ENCODE measurements at regions not wholly inside any gene's neighbourhood (a gene's known extent, or its start where the extent isn't known, plus 50 kb on each side); places are given as distances from the start of the nearest gene placed in this dataset.

DNA sequence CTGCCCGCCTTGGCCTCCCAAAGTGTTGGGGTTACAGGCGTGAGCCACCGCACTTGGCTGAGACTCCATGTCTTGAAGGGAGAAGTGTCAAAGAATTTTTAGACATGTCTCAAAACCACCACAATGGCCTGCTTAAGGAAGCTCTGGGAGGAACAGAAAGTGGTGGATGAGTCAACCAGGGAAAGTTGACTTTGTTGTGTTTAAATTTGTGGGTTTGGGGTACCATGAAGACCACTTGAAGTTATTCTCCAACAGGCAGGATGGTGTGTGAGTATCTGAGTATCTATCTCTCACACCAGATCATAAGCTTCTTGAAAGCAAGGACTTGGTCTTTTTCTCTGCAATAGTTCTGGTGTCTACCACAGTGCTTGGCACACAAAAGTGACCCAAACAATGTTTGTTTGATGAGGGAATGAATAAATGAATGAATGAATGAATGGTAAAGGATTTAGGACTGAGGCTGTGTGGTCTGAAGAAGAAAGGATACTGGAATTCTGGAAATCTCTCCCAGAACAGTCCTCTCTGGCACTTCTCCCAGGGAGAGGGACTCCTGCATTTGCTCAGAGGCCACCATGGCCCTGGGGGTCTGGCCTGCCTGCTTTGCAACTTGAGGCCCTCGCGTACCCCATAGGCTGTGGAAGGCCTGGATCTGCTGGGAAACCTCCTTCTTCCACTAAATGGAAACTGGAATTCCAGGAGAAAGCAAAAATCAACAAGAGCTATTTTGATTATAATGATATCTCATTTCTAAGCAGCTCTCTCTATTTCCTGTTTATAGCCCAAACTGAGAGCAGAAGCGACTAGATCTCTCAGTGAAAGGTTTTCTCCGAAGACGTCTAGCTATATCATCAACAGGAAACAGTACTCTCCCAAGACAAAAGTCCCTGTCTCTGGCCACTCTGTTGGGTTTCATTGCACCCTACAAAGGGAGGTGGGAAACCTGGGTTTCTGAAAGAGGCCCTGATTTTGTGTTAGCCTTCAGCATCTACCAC is 187.9 kb downstream of the PALM2AKAP2 start:
- Mint-ChIP-seq H3K9me3 (no peaks in the 10 kb centered on the region), H3K27ac (peak overlapping the region; percentile 74), H3K27me3 (peaks cover 7% of the 10 kb centered on the region), H3K4me3 (no peak overlapping the region), H3K4me1 (peaks cover 54% of the 10 kb centered on the region), H3K36me3 (ENCODE audit: low read depth) (peaks cover 8% of the 10 kb centered on the region)
- DNase-seq, result no peak
- CTCF ChIA-PET, result interaction anchor here (0.7 to 2.0 kb wide), 5 partner anchors 17 to 90 kb away, joined by 3 to 6 read pairs (median 5); no protein-coding TSS in a partner anchor
- POLR2A ChIA-PET, result interaction anchor here (0.6 to 3.9 kb wide), 13 partner anchors 9 to 1430 kb away, joined by 3 to 64 read pairs (median 4); no protein-coding TSS in a partner anchor

DNA sequence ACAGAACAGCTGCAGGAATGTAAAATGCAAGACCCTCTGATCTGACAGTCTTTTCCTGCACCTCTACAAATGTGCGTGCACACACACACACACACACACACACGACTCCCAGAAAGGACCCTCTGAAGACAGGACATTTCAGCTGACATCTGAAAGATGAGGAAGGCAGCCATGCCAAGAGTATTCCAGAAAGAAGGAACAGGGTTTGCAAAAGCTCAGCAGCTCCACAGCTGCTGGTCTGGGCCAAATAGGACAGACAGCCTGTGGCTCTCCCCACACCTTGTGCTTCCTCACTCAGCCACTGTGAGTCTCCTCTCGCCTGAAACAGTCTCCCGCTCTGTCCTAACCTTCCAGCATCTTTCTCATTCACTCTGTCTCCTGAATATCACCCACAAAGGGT is 189.0 kb downstream of the PALM2AKAP2 start:
- no peak overlapping the region for H3K4me3 Mint-ChIP-seq
- DNase-seq, result no peak
- ChIA-PET CTCF (interaction anchor here (1.4 to 2.0 kb wide), 2 partner anchors 80 to 83 kb away, joined by 5 to 6 read pairs; no protein-coding TSS in a partner anchor), POLR2A (interaction anchor here (0.6 to 3.9 kb wide), 5 partner anchors 10 to 1428 kb away, joined by 3 to 64 read pairs (median 4); no protein-coding TSS in a partner anchor)
- H3K36me3 Mint-ChIP-seq (ENCODE audit: low read depth), result peaks cover 8% of the 10 kb centered on the region
- H3K27ac Mint-ChIP-seq, result peak overlapping the region; percentile 29
- H3K4me1 Mint-ChIP-seq, result peaks cover 60% of the 10 kb centered on the region
- H3K27me3 Mint-ChIP-seq, result peaks cover 7% of the 10 kb centered on the region
- no peaks in the 10 kb centered on the region for H3K9me3 Mint-ChIP-seq

DNA sequence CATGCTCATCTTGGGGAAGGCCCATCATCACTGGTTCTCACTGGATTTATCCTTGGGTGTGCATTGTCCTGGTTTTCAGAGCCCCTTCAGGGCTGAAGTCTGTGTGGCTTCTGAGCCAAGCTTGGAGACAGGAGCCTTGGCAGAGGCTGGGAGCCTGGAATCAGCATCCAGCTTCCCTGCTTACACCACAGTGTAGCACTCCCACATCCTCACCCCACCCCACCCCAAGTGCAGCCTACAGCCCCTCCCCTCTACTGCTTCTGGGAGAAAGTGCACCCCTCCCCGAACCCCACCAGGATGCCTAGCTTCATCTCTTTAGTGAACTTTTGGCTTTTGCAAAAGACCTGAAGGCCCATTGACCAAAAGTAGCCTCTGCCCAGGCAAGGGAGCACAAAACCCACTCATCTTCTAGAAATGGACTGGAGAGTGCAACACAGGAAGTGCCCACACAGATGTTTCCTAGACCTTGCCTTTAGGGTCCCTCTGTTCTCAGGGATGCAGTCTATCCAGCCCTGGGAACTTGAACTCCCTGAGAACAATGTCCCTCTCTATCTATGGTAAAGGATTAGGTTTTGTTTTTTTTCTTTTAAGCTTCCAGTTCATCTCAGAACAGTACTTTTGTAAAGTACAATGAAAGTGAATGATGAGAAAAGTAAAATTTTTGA is 189.7 kb downstream of the PALM2AKAP2 start:
- Mint-ChIP-seq H3K4me3 (no peak overlapping the region), H3K27me3 (peaks cover 7% of the 10 kb centered on the region), H3K9me3 (no peaks in the 10 kb centered on the region), H3K27ac (no peak overlapping the region), H3K36me3 (ENCODE audit: low read depth) (peaks cover 8% of the 10 kb centered on the region), H3K4me1 (peaks cover 67% of the 10 kb centered on the region)
- ChIA-PET CTCF (interaction anchor here (1.2 kb wide), 1 partner anchor 12 kb away, joined by 4 read pairs; no protein-coding TSS in a partner anchor), POLR2A (interaction anchor here (1.2 to 3.9 kb wide), 3 partner anchors 18 to 179 kb away, joined by 4 to 64 read pairs (median 19); no protein-coding TSS in a partner anchor)
- DNase-seq, result no peak

DNA sequence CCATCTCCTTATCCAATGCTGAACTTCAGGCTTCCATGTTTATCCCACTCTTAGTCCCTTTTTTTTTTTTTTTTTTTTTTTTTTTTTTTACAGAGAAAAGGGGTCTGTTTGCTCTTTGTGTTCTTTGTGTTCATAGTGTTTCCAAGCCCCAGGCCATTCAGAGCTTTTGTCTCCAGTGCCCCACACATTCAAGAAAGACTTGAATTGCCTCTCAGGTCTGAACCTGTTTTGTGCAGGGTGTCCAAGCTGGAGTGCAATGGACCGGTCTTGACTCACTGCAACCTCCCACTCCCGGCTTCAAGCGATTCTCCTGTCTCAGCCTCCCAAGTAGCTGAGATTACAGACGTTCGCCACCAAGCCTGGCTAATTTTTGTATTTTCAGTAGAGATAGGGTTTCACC is 191.2 kb downstream of the PALM2AKAP2 start:
- peaks cover 78% of the 10 kb centered on the region for H3K4me1 Mint-ChIP-seq
- H3K36me3 Mint-ChIP-seq (ENCODE audit: low read depth), result no peaks in the 10 kb centered on the region
- CTCF ChIA-PET, result no interaction called here

DNA sequence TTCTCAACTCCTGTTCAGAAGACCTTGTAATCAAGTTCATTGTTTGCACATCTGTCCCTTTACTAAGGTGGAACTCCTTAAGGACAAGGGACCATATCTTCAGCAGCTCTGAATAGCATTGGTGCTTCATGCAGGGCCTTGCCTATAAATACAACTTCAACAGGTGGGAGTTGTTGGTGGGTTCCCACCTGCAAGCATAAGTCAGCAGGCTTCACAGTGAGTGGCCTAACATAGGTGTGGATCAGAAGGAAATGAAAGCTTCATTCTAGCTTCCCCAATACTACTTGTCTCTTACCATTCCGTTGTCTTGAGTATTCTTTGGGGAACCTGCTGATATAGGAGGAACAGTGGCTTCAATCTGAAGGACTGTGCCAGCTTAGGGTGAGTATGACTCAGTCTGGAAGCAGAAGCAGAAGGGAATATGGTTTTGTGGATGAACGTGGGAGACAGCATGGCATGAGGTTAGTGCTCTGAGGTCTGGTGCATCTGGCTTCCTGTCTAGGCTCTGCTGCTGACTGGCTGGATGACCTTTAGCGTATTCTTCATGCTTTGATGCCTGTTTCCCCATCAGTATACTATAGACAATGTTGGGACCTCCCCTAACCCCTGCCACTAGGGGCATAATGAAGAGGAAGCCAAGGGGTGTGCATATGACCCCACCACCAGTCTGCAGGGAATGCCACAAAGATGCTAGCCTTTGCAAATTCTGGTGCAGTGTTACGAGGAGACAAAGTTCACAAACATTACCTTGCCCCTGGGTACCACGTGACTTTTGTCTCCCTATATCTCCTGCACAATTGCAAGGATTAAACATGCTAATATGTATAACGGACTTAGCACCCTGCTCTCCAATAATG is 192.3 kb downstream of the PALM2AKAP2 start:
- Mint-ChIP-seq H3K36me3 (ENCODE audit: low read depth) (no peaks in the 10 kb centered on the region), H3K27me3 (no peaks in the 10 kb centered on the region), H3K9me3 (no peaks in the 10 kb centered on the region), H3K4me1 (peaks cover 75% of the 10 kb centered on the region), H3K27ac (no peak overlapping the region), H3K4me3 (no peak overlapping the region)
- ChIA-PET CTCF (no interaction called here), POLR2A (interaction anchor here (1.3 to 1.4 kb wide), 2 partner anchors 11 to 54 kb away, joined by 3 to 5 read pairs; no protein-coding TSS in a partner anchor)
- no peak for DNase-seq

More for the DNA sequence above, 191.2 kb downstream of the PALM2AKAP2 start:
- H3K4me3 Mint-ChIP-seq, result no peak overlapping the region
- no peak overlapping the region for H3K27ac Mint-ChIP-seq
- H3K9me3 Mint-ChIP-seq, result no peaks in the 10 kb centered on the region
- POLR2A ChIA-PET, result interaction anchor here (1.3 kb wide), 1 partner anchor 53 kb away, joined by 5 read pairs; no protein-coding TSS in a partner anchor
- H3K27me3 Mint-ChIP-seq, result no peaks in the 10 kb centered on the region
- no peak for DNase-seq

DNA sequence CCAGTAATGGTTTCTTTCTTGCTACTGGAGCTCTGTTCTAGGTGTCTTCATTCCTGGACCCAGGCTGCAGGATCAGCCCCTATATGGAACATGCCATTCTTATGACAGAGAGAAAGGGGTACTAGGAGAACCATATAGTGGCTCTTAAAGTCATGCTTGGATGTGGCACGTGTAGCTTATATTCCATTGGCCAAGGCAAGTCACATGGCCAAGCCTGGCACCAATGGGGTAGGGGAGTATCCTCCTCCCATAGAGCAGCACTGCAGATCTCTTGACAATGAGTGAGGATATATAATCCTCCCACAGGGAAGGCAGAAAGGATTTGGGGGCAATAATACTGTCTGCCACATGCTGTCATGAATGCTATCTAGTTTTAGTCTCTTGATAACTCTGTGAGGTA is 193.3 kb downstream of the PALM2AKAP2 start:
- Mint-ChIP-seq H3K36me3 (ENCODE audit: low read depth) (no peaks in the 10 kb centered on the region), H3K4me3 (no peak overlapping the region), H3K27ac (peak overlapping the region; percentile 47), H3K9me3 (no peaks in the 10 kb centered on the region), H3K4me1 (peaks cover 67% of the 10 kb centered on the region), H3K27me3 (no peaks in the 10 kb centered on the region)
- ChIA-PET POLR2A (interaction anchor here (0.5 to 1.4 kb wide), 2 partner anchors 10 to 22 kb away, joined by 3 read pairs; no protein-coding TSS in a partner anchor), CTCF (no interaction called here)
- DNase-seq, result no peak

DNA sequence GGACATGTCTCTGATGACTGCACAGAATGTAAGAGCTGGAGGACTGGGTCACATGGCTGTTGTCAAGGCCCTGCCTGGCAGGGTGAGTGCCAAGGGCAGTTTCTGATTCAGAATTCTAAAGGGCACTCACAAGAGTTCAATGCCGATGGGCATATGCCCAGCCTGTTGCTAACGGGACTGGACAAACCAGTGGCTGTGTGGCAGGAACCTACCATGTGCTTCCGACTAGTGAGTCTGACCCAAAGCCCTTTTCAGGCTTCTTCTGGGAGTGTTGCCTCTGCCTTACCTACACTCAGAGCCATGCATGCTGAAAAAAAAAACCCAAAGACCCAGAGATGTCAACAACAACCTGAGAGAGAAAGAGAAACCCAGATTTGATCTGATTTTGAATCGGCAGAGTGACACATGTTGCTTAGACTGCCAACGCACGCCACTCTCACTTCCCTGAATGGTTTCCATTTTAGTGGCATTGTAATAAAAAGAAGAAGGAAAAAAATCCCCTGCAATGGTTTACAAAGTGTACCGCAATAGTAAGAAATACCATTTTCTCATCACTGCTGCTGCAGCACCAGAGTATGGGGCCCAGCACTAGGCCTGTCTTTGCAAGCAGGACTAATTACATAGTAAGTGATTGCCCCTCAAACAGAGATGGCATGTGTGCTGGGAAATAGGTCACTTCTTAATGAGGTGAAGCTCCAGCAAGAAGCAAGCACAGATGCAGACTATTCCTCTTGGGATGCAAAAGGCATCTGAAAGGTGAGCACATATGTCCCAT is 194.3 kb downstream of the PALM2AKAP2 start:
- CTCF ChIA-PET, result no interaction called here
- Mint-ChIP-seq H3K9me3 (no peaks in the 10 kb centered on the region), H3K4me1 (peaks cover 57% of the 10 kb centered on the region), H3K27ac (peak overlapping the region; percentile 80), H3K27me3 (no peaks in the 10 kb centered on the region), H3K4me3 (no peak overlapping the region), H3K36me3 (ENCODE audit: low read depth) (no peaks in the 10 kb centered on the region)
- DNase-seq, result peak; percentile 65
- POLR2A ChIA-PET, result interaction anchor here (0.5 to 1.1 kb wide), 3 partner anchors 23 to 77 kb away, joined by 3 to 4 read pairs (median 3); no protein-coding TSS in a partner anchor

DNA sequence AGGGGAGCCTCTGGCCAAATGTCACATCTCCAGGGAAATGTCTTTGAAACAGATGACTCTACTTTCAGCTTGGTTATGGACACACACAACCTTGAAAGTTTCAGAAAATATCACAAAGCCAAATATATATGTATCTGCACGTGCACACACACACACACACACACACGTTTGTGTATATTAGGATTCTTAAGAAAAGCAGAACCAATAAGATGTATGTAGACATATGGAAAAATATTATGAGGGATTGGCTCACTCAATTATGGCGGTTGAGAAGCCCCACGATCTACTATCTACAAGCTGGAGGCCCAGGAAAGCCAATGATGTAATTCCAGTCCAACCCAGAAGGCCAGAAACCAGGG is 194.9 kb downstream of the PALM2AKAP2 start:
- Mint-ChIP-seq H3K27ac (peak overlapping the region; percentile 80), H3K4me3 (no peak overlapping the region), H3K9me3 (no peaks in the 10 kb centered on the region), H3K36me3 (ENCODE audit: low read depth) (no peaks in the 10 kb centered on the region), H3K4me1 (peaks cover 51% of the 10 kb centered on the region), H3K27me3 (no peaks in the 10 kb centered on the region)
- ChIA-PET POLR2A (interaction anchor here (1.1 kb wide), 2 partner anchors 24 to 76 kb away, joined by 3 to 4 read pairs; no protein-coding TSS in a partner anchor), CTCF (no interaction called here)
- DNase-seq, result no peak

DNA sequence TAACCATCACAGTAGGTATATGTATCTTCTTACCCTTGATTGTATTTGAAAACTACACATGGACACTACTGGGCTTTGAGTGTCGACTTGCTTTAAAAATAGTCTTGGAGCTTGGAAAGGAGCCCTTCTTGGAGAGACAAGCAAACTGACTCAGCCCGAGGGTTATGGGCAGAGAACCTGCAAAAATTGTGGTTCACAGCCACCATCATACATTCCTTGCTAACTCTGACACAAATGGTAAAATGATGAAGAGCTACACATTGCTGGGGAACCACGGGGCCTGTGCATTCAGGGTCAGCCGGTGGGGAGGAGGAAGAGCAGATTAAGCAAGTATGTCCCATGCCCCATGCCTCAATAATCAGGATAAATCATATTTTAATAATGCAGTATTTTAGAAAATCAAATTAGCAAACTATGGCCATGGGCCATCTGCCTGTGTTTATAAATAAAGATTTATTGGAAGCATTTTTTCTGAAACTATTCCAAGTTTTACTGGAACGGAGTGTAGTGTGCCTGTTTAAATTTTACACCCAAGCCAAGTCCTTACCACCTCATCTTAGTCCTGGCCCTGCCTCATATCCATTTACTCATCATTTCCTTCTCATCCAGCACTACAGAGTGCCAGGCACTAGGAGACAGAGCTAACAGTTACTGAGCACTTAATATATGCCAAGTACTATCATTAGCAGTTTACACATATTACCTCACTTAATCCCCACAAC is 195.7 kb downstream of the PALM2AKAP2 start:
- no peak for DNase-seq
- H3K36me3 Mint-ChIP-seq (ENCODE audit: low read depth), result no peaks in the 10 kb centered on the region
- peaks cover 48% of the 10 kb centered on the region for H3K4me1 Mint-ChIP-seq
- POLR2A ChIA-PET, result interaction anchor here (1.1 kb wide), 1 partner anchor 25 kb away, joined by 4 read pairs; no protein-coding TSS in a partner anchor
- CTCF ChIA-PET, result no interaction called here
- H3K9me3 Mint-ChIP-seq, result no peaks in the 10 kb centered on the region
- no peaks in the 10 kb centered on the region for H3K27me3 Mint-ChIP-seq
- H3K27ac Mint-ChIP-seq, result no peak overlapping the region
- no peak overlapping the region for H3K4me3 Mint-ChIP-seq

DNA sequence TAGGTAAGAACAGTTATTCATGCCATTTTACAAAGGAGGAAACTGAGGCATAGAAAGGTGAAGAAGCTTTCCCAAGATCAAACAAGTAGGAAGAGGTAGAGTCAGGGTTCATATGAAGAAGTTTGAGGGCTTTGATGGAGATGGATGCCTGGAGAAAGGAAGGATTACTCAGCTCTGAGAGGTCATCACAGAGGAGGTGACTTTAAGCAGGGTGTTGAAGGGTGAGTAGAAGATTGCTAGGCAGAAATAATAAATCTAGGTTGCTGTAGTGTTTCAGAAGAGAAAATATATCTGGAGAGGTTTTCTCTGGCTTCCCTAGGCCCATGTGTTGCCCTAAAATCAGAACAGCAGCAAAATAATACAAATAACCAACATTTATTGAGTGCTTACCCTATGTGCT is 196.3 kb downstream of the PALM2AKAP2 start:
- Mint-ChIP-seq H3K4me3 (no peak overlapping the region), H3K9me3 (no peaks in the 10 kb centered on the region), H3K27me3 (no peaks in the 10 kb centered on the region), H3K36me3 (ENCODE audit: low read depth) (no peaks in the 10 kb centered on the region), H3K27ac (no peak overlapping the region), H3K4me1 (peaks cover 48% of the 10 kb centered on the region)
- CTCF ChIA-PET, result no interaction called here
- no peak for DNase-seq
- POLR2A ChIA-PET, result interaction anchor here (1.6 kb wide), 1 partner anchor 9 kb away, joined by 3 read pairs; no protein-coding TSS in a partner anchor

DNA sequence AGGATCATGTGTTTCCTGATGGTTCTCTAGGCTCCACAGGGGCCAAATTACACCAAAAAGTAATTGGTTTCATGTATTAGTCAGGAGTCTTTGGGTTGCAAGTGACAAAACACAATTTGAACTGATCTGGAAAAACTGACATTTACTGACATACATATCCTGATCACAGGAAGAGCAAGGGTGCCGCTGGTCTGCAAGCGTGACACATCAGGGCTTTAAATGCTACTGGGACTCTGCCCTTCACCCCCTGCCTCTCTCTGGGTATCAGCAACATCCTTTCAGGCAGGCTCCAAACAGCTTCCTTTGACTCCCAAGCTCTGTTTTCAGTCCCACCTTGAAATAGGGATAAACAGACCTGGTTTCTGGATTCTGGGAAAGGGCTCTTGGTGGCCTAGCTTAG is 197.5 kb downstream of the PALM2AKAP2 start:
- ChIA-PET POLR2A (interaction anchor here (0.9 to 1.6 kb wide), 2 partner anchors 10 to 72 kb away, joined by 3 to 4 read pairs; no protein-coding TSS in a partner anchor), CTCF (no interaction called here)
- H3K4me3 Mint-ChIP-seq, result no peak overlapping the region
- peaks cover 39% of the 10 kb centered on the region for H3K4me1 Mint-ChIP-seq
- H3K36me3 Mint-ChIP-seq (ENCODE audit: low read depth), result no peaks in the 10 kb centered on the region
- H3K9me3 Mint-ChIP-seq, result no peaks in the 10 kb centered on the region
- H3K27me3 Mint-ChIP-seq, result no peaks in the 10 kb centered on the region
- no peak overlapping the region for H3K27ac Mint-ChIP-seq
- no peak for DNase-seq
